ENCODE measurements at regions not wholly inside any gene's neighbourhood (a gene's known extent, or its start where the extent isn't known, plus 50 kb on each side); places are given as distances from the start of the nearest gene placed in this dataset.
"Not testable (repeated sequence)": the region's sequence is repeated elsewhere in the genome, so short reads cannot be mapped to it uniquely, and the experiment has no call there.

DNA sequence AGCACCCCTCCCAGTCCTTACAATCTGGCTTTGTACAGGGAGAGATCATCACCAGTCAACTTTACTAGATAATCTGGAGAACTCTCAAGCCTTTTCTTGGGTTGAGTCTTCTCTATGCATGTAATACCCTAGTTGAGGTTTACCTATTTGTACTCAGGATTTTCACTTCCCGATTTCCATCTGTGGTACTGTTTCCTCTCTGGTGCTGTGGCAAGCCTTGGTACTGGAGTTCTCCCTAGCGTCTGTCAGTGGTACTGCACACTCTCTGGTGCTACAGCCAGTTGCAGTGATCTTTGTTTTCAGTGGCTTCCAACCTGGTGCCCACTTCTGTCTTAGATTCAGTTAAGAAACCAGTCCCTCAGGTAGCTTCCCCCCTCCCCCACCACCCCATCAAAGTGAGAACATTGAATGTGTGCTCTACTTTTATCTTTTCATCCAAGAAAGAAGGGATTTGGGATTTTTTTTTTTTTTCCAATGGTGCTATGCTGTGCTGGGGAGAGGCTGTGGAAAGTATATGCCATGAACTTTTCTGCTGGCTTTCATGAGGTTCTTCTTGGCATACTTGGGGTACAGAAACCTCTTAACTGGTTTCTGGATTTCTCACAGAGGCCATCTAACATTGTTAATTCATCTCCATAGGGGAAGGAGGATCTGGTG is 69.4 kb upstream of the EVL start:
- no peak overlapping the region for H3K27ac ChIP-seq (replicated peaks)
- DNase-seq (ENCODE audit: low read depth in 1 of 2, low spot score in 1 of 2) = peak in 1 of 2 experiments; percentile 81

DNA sequence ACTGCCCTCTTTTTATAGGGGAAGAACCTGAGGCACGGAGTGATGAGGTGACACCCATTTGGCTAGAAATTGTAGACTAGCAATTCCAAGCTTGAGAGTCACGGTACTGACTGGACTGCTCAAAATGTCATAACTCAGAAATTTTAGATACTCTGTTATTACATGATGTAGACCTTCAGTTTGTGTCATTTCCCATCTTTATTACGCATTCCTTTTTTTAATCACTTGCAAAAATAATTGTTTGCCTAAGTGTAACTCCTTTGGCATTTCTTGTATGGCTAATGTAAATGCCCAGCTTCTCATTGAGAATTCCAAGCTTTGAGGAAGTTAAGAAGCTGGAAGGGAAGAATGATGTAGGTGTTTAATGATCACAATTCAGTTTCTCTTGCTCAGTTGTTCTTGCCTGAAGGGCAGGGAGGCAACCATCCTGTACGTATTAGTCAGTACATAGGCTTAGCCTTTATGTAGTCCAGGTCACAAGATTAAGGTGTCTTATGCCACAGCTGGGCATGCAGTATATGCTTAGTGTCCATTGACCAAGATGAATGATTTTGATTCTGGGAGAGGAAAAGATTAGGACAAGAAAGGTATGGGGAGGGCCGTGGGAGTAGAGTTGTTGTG is 68.2 kb upstream of the EVL start:
- Histone ChIP-seq H3K27ac (replicated peaks) (no peak overlapping the region), H3K27me3 (ENCODE audit: insufficient read depth, poor library complexity, severe bottlenecking) (no peaks in the 10 kb centered on the region), H3K4me3 (replicated peaks; ENCODE audit: insufficient read depth, low read length) (no peak overlapping the region)
- TF ChIP-seq, protein P1, sequence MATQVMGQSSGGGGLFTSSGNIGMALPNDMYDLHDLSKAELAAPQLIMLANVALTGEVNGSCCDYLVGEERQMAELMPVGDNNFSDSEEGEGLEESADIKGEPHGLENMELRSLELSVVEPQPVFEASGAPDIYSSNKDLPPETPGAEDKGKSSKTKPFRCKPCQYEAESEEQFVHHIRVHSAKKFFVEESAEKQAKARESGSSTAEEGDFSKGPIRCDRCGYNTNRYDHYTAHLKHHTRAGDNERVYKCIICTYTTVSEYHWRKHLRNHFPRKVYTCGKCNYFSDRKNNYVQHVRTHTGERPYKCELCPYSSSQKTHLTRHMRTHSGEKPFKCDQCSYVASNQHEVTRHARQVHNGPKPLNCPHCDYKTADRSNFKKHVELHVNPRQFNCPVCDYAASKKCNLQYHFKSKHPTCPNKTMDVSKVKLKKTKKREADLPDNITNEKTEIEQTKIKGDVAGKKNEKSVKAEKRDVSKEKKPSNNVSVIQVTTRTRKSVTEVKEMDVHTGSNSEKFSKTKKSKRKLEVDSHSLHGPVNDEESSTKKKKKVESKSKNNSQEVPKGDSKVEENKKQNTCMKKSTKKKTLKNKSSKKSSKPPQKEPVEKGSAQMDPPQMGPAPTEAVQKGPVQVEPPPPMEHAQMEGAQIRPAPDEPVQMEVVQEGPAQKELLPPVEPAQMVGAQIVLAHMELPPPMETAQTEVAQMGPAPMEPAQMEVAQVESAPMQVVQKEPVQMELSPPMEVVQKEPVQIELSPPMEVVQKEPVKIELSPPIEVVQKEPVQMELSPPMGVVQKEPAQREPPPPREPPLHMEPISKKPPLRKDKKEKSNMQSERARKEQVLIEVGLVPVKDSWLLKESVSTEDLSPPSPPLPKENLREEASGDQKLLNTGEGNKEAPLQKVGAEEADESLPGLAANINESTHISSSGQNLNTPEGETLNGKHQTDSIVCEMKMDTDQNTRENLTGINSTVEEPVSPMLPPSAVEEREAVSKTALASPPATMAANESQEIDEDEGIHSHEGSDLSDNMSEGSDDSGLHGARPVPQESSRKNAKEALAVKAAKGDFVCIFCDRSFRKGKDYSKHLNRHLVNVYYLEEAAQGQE (IDR thresholded peaks at IDR 0.05; ENCODE audit: insufficient replicate concordance, low read depth) = no peak
- TF ChIP-seq GABPA (IDR thresholded peaks at IDR 0.05; ENCODE audit: low read depth) (no peak), POLR2AphosphoS5 (IDR thresholded peaks at IDR 0.05; ENCODE audit: low read depth) (no peak), SPI1 (IDR thresholded peaks at IDR 0.05; ENCODE audit: borderline replicate concordance, low read depth) (no peak)
- TF ChIP-seq, protein P2, sequence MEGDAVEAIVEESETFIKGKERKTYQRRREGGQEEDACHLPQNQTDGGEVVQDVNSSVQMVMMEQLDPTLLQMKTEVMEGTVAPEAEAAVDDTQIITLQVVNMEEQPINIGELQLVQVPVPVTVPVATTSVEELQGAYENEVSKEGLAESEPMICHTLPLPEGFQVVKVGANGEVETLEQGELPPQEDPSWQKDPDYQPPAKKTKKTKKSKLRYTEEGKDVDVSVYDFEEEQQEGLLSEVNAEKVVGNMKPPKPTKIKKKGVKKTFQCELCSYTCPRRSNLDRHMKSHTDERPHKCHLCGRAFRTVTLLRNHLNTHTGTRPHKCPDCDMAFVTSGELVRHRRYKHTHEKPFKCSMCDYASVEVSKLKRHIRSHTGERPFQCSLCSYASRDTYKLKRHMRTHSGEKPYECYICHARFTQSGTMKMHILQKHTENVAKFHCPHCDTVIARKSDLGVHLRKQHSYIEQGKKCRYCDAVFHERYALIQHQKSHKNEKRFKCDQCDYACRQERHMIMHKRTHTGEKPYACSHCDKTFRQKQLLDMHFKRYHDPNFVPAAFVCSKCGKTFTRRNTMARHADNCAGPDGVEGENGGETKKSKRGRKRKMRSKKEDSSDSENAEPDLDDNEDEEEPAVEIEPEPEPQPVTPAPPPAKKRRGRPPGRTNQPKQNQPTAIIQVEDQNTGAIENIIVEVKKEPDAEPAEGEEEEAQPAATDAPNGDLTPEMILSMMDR (IDR thresholded peaks at IDR 0.05; ENCODE audit: insufficient read depth, low read length) = no peak
- DNase-seq (ENCODE audit: low read depth in 1 of 2, low spot score in 1 of 2) = no peak

More for the DNA sequence above, 69.4 kb upstream of the EVL start:
- H3K4me3 ChIP-seq (replicated peaks; ENCODE audit: insufficient read depth, low read length) = no peak overlapping the region
- TF ChIP-seq SPI1 (IDR thresholded peaks at IDR 0.05; ENCODE audit: borderline replicate concordance, low read depth) = peak; percentile 91
- TF ChIP-seq, protein P1 (IDR thresholded peaks at IDR 0.05; ENCODE audit: insufficient replicate concordance, low read depth) = no peak
- TF ChIP-seq, protein P2 (IDR thresholded peaks at IDR 0.05; ENCODE audit: insufficient read depth, low read length) = peak; percentile 90
- no peak for TF ChIP-seq GABPA (IDR thresholded peaks at IDR 0.05; ENCODE audit: low read depth)
- H3K27me3 ChIP-seq (ENCODE audit: insufficient read depth, poor library complexity, severe bottlenecking) = no peaks in the 10 kb centered on the region

DNA sequence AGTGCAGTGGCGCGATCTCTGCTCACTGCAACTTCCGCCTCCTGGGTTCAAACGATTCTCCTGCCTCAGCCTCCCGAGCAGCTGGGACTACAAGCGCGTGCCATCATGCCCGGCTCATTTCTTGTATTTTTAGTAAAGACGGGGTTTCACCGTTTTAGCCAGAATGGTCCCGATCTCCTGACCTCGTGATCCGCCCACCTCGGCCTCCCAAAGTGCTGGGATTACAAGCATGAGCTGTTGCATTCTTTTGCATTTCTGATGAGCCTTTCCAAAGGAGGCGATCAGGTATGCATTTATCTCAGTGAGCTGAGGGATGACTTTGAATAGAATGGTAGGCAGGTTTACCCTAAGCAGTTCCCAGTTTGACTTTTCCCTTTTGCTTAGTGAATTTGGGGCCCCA is 64.8 kb upstream of the EVL start:
- not testable (repeated sequence) for H3K27me3 ChIP-seq (ENCODE audit: insufficient read depth, poor library complexity, severe bottlenecking); H3K27ac ChIP-seq (replicated peaks); H3K4me3 ChIP-seq (replicated peaks; ENCODE audit: insufficient read depth, low read length); DNase-seq (ENCODE audit: low read depth in 1 of 2, low spot score in 1 of 2)

DNA sequence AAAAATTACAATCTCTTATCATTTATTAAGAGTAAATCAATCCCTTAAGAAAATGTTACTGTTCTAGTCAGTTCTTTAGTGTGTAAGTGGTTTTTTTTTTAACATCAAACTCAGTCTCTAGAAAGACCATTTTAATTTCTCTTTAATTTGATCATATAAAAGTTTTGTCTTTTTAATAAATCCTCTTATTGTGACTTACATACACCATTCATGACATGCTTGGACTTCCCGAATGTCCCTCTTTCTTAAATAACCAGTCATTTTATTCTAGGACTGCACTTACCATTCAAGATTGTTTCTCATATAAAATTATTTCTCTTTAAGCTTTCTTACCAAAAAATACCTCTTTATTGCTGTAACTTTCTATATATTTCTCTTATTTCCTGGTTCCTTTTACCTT is 60.8 kb upstream of the EVL start:
- no peaks in the 10 kb centered on the region for H3K27me3 ChIP-seq (ENCODE audit: insufficient read depth, poor library complexity, severe bottlenecking)
- no peak for DNase-seq (ENCODE audit: low read depth in 1 of 2, low spot score in 1 of 2)
- no peak overlapping the region for H3K27ac ChIP-seq (replicated peaks)
- H3K4me3 ChIP-seq (replicated peaks; ENCODE audit: insufficient read depth, low read length) = no peak overlapping the region
- TF ChIP-seq GABPA (IDR thresholded peaks at IDR 0.05; ENCODE audit: low read depth) = no peak
- TF ChIP-seq, protein P2 (IDR thresholded peaks at IDR 0.05; ENCODE audit: insufficient read depth, low read length) = no peak
- no peak for TF ChIP-seq SPI1 (IDR thresholded peaks at IDR 0.05; ENCODE audit: borderline replicate concordance, low read depth)
- no peak for TF ChIP-seq POLR2AphosphoS5 (IDR thresholded peaks at IDR 0.05; ENCODE audit: low read depth)
- TF ChIP-seq, protein P1 (IDR thresholded peaks at IDR 0.05; ENCODE audit: insufficient replicate concordance, low read depth) = no peak
